GM23338 (cell line): ENCODE measurements at regions not wholly inside any gene's neighbourhood (a gene's known extent, or its start where the extent isn't known, plus 50 kb on each side); places are given as distances from the start of the nearest gene placed in this dataset.

ENCODE experiments used
- ATAC-seq: fragments of 200-7000 bp; cut with Tn5 transposase; 3 replicates; pipeline ENCODE4 v1.9.1; 2020
- DNase-seq: peaks from one replicate; pipeline ENCODE4 v3.0.0-alpha.2; 2015; ENCODE audit warnings: low spot score
- H2AFZ ChIP-seq: fragments of 200-600 bp; sonication (generic); 2 replicates; pipeline ENCODE4 v1.8.0; 2016; ENCODE audit warnings: antibody characterized with exemption, mild to moderate bottlenecking, moderate library complexity
- H3F3A ChIP-seq: fragments of 200-600 bp; sonication (generic); replicated peaks from 2 replicates; pipeline ENCODE4 v1.8.0; 2017; ENCODE audit warnings: antibody characterized with exemption, mixed run types, low read depth
- H3K27ac ChIP-seq: fragments of 200-600 bp; sonication (generic); 2 replicates; pipeline ENCODE4 v1.6.1; 2016; ENCODE audit warnings: low read depth
- H3K27me3 ChIP-seq: fragments of 200-600 bp; sonication (generic); 2 replicates; pipeline ENCODE4 v1.8.0; 2016; ENCODE audit warnings: mild to moderate bottlenecking, mixed run types, moderate library complexity; ENCODE audit not compliant: insufficient read depth
- H3K36me3 ChIP-seq: fragments of 200-600 bp; sonication (generic); 2 replicates; pipeline ENCODE4 v1.8.0; 2016; ENCODE audit warnings: mild to moderate bottlenecking; ENCODE audit not compliant: insufficient read depth
- H3K4me1 ChIP-seq: fragments of 200-600 bp; sonication (generic); 2 replicates; pipeline ENCODE4 v1.8.0; 2016; ENCODE audit warnings: mild to moderate bottlenecking, moderate library complexity; ENCODE audit not compliant: insufficient read depth
- H3K4me2 ChIP-seq: fragments of 200-600 bp; sonication (generic); 2 replicates; pipeline ENCODE4 v1.7.1; 2017; ENCODE audit warnings: mixed run types
- H3K4me3 ChIP-seq: fragments of 200-600 bp; sonication (generic); 2 replicates; pipeline ENCODE4 v1.6.1; 2016; ENCODE audit warnings: mixed run types
- H3K79me2 ChIP-seq: fragments of 200-600 bp; sonication (generic); replicated peaks from 2 replicates; pipeline ENCODE4 v1.8.0; 2017; ENCODE audit warnings: mild to moderate bottlenecking; ENCODE audit not compliant: insufficient read depth
- H3K9me2 ChIP-seq: fragments of 200-600 bp; sonication (generic); 2 replicates; pipeline ENCODE4 v1.8.0; 2017; ENCODE audit not compliant: insufficient read depth
- H4K20me1 ChIP-seq: fragments of 200-600 bp; sonication (generic); replicated peaks from 2 replicates; pipeline ENCODE4 v1.8.0; 2017; ENCODE audit warnings: mild to moderate bottlenecking; ENCODE audit not compliant: insufficient read depth
- H3K27ac Mint-ChIP-seq: 2 replicates; pipeline ENCODE4 v1.8.0; 2020; ENCODE audit warnings: inconsistent platforms, mild to moderate bottlenecking, moderate library complexity, mixed read lengths
- H3K27me3 Mint-ChIP-seq: 3 replicates; pipeline ENCODE4 v1.8.0; 2022; ENCODE audit warnings: low read depth, mild to moderate bottlenecking, moderate library complexity, mixed read lengths, inconsistent platforms; ENCODE audit not compliant: insufficient read depth, poor library complexity
- H3K36me3 Mint-ChIP-seq: 3 replicates; pipeline ENCODE4 v1.8.0; 2021; ENCODE audit warnings: low read depth, mild to moderate bottlenecking, inconsistent platforms, moderate library complexity, mixed read lengths
- H3K4me1 Mint-ChIP-seq: 3 replicates; pipeline ENCODE4 v1.8.0; 2020; ENCODE audit warnings: mild to moderate bottlenecking, inconsistent platforms, mixed read lengths
- H3K4me3 Mint-ChIP-seq: 3 replicates; pipeline ENCODE4 v1.8.0; 2021; ENCODE audit warnings: moderate library complexity, mild to moderate bottlenecking, inconsistent platforms, mixed read lengths
- H3K9me3 Mint-ChIP-seq: 3 replicates; pipeline ENCODE4 v1.8.0; 2020; ENCODE audit warnings: moderate library complexity, mild to moderate bottlenecking, inconsistent platforms, mixed read lengths
- CREB1 ChIP-seq: fragments of 250-450 bp; sonication (Bioruptor Pico); IDR thresholded peaks from 2 replicates; pipeline ENCODE4 v1.5.0; 2020; ENCODE audit warnings: low read depth, mild to moderate bottlenecking, moderate library complexity
- CTCF ChIP-seq, 2 experiments: fragments of 200-600 bp in 1 of 2; sonication (generic) in 1 of 2; conservative IDR thresholded peaks; 2 replicates each; pipeline versions ENCODE4 v1.5.1 to v1.6.1; 2016 to 2017; ENCODE audit warnings: antibody characterized with exemption in 2 of 2, low read depth in 2 of 2, mild to moderate bottlenecking in 2 of 2, moderate library complexity in 1 of 2
- EZH2phosphoT487 ChIP-seq: fragments of 200-600 bp; sonication (generic); IDR thresholded peaks from one replicate; pipeline ENCODE4 v1.8.1; 2018; ENCODE audit warnings: antibody characterized with exemption; ENCODE audit not compliant: unreplicated experiment
- JUNB ChIP-seq: IDR thresholded peaks from one replicate; pipeline ENCODE4 v1.6.1; 2016; ENCODE audit warnings: antibody characterized with exemption; ENCODE audit not compliant: unreplicated experiment
- POLR2AphosphoS5 ChIP-seq: IDR thresholded peaks from 2 replicates; pipeline ENCODE4 v1.6.1; 2016; ENCODE audit warnings: antibody characterized with exemption, low read depth
- STAT1 ChIP-seq: IDR thresholded peaks from one replicate; pipeline ENCODE4 v1.6.1; 2016; ENCODE audit warnings: antibody characterized with exemption; ENCODE audit not compliant: unreplicated experiment
- ZNF114 ChIP-seq: fragments of 250-450 bp; sonication (Bioruptor Pico); IDR thresholded peaks from 2 replicates; pipeline ENCODE4 v1.5.0; 2020; ENCODE audit warnings: mild to moderate bottlenecking, moderate library complexity
- TF ChIP-seq, protein P1 (sequence below): IDR thresholded peaks from one replicate; pipeline ENCODE4 v1.6.1; 2018; ENCODE audit warnings: antibody characterized with exemption; ENCODE audit not compliant: unreplicated experiment

DNA sequence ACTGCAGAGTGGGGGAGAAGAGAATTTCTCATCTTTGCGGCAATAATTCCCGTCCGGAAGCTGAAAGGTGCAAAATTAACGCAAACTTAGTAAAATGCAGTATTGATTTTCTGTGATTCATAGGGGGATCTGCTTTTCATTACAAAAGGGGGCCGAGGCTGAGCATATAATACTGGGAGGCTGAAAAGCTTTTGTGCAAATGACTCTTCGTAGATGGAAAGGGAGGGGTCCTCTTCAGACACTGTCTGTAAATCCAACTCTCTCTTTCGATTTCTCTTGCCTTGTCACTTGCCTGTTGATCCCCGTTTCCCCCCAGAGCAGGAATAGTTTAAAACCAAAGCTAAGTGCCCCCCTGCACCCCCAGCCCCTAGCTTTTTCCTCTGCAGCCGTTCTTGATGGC is 258.2 kb downstream of the VRK1 start:
- Histone ChIP-seq H3K36me3 (no peaks in the 10 kb centered on the region), H3K27me3 (no peaks in the 10 kb centered on the region), H4K20me1 (no peaks in the 10 kb centered on the region), H3K4me3 (no peak overlapping the region), H3K79me2 (no peaks in the 10 kb centered on the region), H3K9me2 (no peaks in the 10 kb centered on the region), H3K27ac (no peak overlapping the region), H2AFZ (peak overlapping the region; percentile 39), H3K4me1 (peaks cover 8% of the 10 kb centered on the region; the same call in 1 of the 2 replicates), H3F3A (no peaks in the 10 kb centered on the region), H3K4me2 (no peak overlapping the region)
- DNase-seq (no peak), ATAC-seq (no peak)
- TF ChIP-seq JUNB (no peak), ZNF114 (no peak)
- Mint-ChIP-seq H3K4me1 (peaks cover 8% of the 10 kb centered on the region), H3K36me3 (no peaks in the 10 kb centered on the region), H3K27ac (peak overlapping the region; percentile 10; the same call in 1 of the 2 replicates), H3K4me3 (no peak overlapping the region), H3K9me3 (no peaks in the 10 kb centered on the region), H3K27me3 (peaks cover 4% of the 10 kb centered on the region)

- no peak overlapping the region for H3K27ac Mint-ChIP-seq
Observed at GRCh38 chr14:97056086-97056485, 258.9 kb downstream of the VRK1 start.

More at GRCh38 chr14:97056086-97056485, 258.9 kb downstream of the VRK1 start:
- no peak overlapping the region for H3K4me3 ChIP-seq
- Mint-ChIP-seq H3K27me3 (peaks cover 4% of the 10 kb centered on the region), H3K4me3 (no peak overlapping the region), H3K9me3 (no peaks in the 10 kb centered on the region), H3K36me3 (no peaks in the 10 kb centered on the region), H3K4me1 (peaks cover 8% of the 10 kb centered on the region)
- no peaks in the 10 kb centered on the region for H3K27me3 ChIP-seq
- H3K9me2 ChIP-seq, result no peaks in the 10 kb centered on the region
- H3K4me1 ChIP-seq, result peaks cover 8% of the 10 kb centered on the region; the same call in 1 of the 2 replicates
- H4K20me1 ChIP-seq, result no peaks in the 10 kb centered on the region
- no peaks in the 10 kb centered on the region for H3K79me2 ChIP-seq
- no peaks in the 10 kb centered on the region for H3K36me3 ChIP-seq
- TF ChIP-seq STAT1 (no peak), CREB1 (no peak), CTCF (conservative IDR thresholded peaks at IDR 0.05; ENCODE audit: low read depth in 2 of 2) (peak; percentile 23 to 58; a peak in 3 of 4 replicates), EZH2phosphoT487 (no peak), POLR2AphosphoS5 (no peak)
- TF ChIP-seq, protein P1, sequence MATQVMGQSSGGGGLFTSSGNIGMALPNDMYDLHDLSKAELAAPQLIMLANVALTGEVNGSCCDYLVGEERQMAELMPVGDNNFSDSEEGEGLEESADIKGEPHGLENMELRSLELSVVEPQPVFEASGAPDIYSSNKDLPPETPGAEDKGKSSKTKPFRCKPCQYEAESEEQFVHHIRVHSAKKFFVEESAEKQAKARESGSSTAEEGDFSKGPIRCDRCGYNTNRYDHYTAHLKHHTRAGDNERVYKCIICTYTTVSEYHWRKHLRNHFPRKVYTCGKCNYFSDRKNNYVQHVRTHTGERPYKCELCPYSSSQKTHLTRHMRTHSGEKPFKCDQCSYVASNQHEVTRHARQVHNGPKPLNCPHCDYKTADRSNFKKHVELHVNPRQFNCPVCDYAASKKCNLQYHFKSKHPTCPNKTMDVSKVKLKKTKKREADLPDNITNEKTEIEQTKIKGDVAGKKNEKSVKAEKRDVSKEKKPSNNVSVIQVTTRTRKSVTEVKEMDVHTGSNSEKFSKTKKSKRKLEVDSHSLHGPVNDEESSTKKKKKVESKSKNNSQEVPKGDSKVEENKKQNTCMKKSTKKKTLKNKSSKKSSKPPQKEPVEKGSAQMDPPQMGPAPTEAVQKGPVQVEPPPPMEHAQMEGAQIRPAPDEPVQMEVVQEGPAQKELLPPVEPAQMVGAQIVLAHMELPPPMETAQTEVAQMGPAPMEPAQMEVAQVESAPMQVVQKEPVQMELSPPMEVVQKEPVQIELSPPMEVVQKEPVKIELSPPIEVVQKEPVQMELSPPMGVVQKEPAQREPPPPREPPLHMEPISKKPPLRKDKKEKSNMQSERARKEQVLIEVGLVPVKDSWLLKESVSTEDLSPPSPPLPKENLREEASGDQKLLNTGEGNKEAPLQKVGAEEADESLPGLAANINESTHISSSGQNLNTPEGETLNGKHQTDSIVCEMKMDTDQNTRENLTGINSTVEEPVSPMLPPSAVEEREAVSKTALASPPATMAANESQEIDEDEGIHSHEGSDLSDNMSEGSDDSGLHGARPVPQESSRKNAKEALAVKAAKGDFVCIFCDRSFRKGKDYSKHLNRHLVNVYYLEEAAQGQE, result no peak
- H3F3A ChIP-seq, result no peaks in the 10 kb centered on the region
- no peak overlapping the region for H3K4me2 ChIP-seq
- peak; percentile 78 for ATAC-seq
- no peak overlapping the region for H2AFZ ChIP-seq
- no peak overlapping the region for H3K27ac ChIP-seq
- peak; percentile 26 for DNase-seq
